ENCODE measurements at regions not wholly inside any gene's neighbourhood (a gene's known extent, or its start where the extent isn't known, plus 50 kb on each side); places are given as distances from the start of the nearest gene placed in this dataset.

DNA sequence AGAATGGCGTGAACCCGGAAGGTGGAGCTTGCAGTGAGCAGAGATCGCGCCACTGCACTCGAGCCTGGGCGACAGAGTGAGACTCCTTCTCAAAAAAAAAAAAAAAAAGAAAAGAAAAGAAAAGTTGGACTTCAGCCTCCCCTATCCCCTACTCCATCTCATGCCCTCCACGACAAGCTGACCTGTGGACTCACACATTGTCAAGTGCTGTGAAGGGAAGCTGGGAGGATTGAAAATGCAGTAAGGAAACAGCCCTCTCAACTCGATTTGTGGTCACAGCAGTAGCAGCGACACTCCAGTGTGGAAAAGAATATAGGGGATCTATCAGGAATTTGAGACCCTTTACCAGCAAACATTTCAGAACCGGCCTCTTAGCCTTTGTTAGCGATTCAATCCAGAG is 103.6 kb upstream of the SVIL start:
- H3K4me2 ChIP-seq (ENCODE audit: insufficient read depth, low read length) = no peak overlapping the region
- H3K4me1 ChIP-seq (ENCODE audit: control insufficient read depth, extremely low read depth, insufficient read depth, low read length) = peaks cover 15% of the 10 kb centered on the region
- ChIA-PET CTCF (interaction anchor here (0.7 to 1.3 kb wide), 3 partner anchors 119 to 180 kb away, joined by 3 to 4 read pairs (median 3); no protein-coding TSS in a partner anchor), POLR2A (no interaction called here)
- no peaks in the 10 kb centered on the region for H4K20me1 ChIP-seq (replicated peaks; ENCODE audit: control insufficient read depth, extremely low read depth, insufficient read depth, low read length)
- no peak overlapping the region for H2AFZ ChIP-seq (ENCODE audit: low read depth, low read length)
- no peak overlapping the region for H3K27ac ChIP-seq (ENCODE audit: insufficient read depth, low read depth, low read length)
- no peaks in the 10 kb centered on the region for H3K9me3 ChIP-seq (replicated peaks; ENCODE audit: control insufficient read depth, insufficient read depth, low read length)
- no peaks in the 10 kb centered on the region for H3K27me3 ChIP-seq (ENCODE audit: control insufficient read depth in 2 of 2, insufficient read depth in 2 of 2, low read length in 2 of 2)
- intact Hi-C loops (cut with micrococcal nuclease) = loop anchor here (5.0 to 10.0 kb wide), 2 partner anchors 184 to 226 kb away; no protein-coding TSS in a partner anchor
- H3K4me3 ChIP-seq (replicated peaks in 1 of 3; ENCODE audit: insufficient read depth in 1 of 3, low read depth in 1 of 3, low read length in 3 of 3) = no peak overlapping the region
- no peaks in the 10 kb centered on the region for H3K36me3 ChIP-seq (ENCODE audit: control insufficient read depth in 2 of 2, extremely low read depth in 1 of 2, insufficient read depth in 2 of 2, low read length in 2 of 2)
- dilution Hi-C loops (cut with MboI; ENCODE audit: extremely low pct_ligation_motif_present, low sequenced_read_pairs) = no loop called here
- no TSS peak for BruUV-seq (replicated peaks)
- no peak for DNase-seq (ENCODE audit: low read depth, low spot score)
- H3K9me1 ChIP-seq (replicated peaks; ENCODE audit: control insufficient read depth, extremely low read depth, insufficient read depth, low read length) = no peaks in the 10 kb centered on the region
- H3K79me2 ChIP-seq (ENCODE audit: control insufficient read depth, insufficient read depth, low read length) = peaks cover 18% of the 10 kb centered on the region
- H3K9ac ChIP-seq (replicated peaks; ENCODE audit: extremely low read depth, insufficient read depth, low read length) = no peak overlapping the region
- no peak for FAIRE-seq
- TF ChIP-seq GATA2 (IDR thresholded peaks at IDR 0.05; ENCODE audit: insufficient read depth, insufficient read length, low read depth, low read length) = no peak
- TF ChIP-seq POLR2AphosphoS5 (IDR thresholded peaks at IDR 0.05; ENCODE audit: insufficient read depth, low read depth, low read length) = no peak
- TF ChIP-seq EZH2 (IDR thresholded peaks at IDR 0.05; ENCODE audit: borderline replicate concordance, low read depth, low read length, severe bottlenecking) = no peak

DNA sequence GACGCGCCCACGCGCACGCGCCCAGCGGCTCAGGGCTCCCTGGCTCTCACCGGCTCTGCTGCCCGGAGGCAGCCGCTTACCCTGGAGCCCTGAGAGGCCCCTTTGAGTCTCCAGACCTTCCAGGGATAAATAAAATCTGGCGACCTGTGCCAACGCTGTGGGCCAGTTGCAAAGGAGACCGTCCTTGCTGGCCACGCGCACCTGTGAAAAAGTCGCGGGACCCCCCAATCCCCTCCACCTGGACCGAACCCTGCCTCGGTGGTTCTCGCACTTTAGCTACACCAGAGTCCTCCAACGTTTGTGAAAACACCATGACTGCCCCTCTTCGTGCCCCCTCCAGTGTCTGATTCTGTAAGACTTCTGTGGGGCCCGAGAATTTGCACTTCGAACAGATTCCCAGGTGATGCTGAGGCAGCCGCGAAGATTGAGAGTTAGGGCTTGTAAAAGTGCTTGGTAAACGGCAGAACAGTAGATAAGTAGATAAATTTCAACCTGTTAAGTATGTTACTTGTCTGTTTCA is 102.4 kb upstream of the SVIL start:
- H4K20me1 ChIP-seq (replicated peaks; ENCODE audit: control insufficient read depth, extremely low read depth, insufficient read depth, low read length) = no peaks in the 10 kb centered on the region
- no peaks in the 10 kb centered on the region for H3K27me3 ChIP-seq (ENCODE audit: control insufficient read depth in 2 of 2, insufficient read depth in 2 of 2, low read length in 2 of 2)
- H3K9me3 ChIP-seq (replicated peaks; ENCODE audit: control insufficient read depth, insufficient read depth, low read length) = no peaks in the 10 kb centered on the region
- H3K4me3 ChIP-seq (replicated peaks in 1 of 3; ENCODE audit: insufficient read depth in 1 of 3, low read depth in 1 of 3, low read length in 3 of 3) = peak overlapping the region in 2 of 3 experiments; percentile 27 to 82
- TF ChIP-seq JUN (IDR thresholded peaks at IDR 0.05; ENCODE audit: borderline replicate concordance, insufficient read depth, insufficient read length, low read depth) (no peak), GATA2 (IDR thresholded peaks at IDR 0.05; ENCODE audit: insufficient read depth, insufficient read length, low read depth, low read length) (no peak), MYC (IDR thresholded peaks at IDR 0.05; ENCODE audit: low read depth, low read length) (no peak), EZH2 (IDR thresholded peaks at IDR 0.05; ENCODE audit: borderline replicate concordance, low read depth, low read length, severe bottlenecking) (no peak), POLR2A (IDR thresholded peaks at IDR 0.05; ENCODE audit: low read depth, low read length) (no peak), FOS (IDR thresholded peaks at IDR 0.05; ENCODE audit: borderline replicate concordance, insufficient read depth, low read length) (no peak), POLR2AphosphoS5 (IDR thresholded peaks at IDR 0.05; ENCODE audit: insufficient read depth, low read depth, low read length) (no peak)
- TF ChIP-seq, protein P1, sequence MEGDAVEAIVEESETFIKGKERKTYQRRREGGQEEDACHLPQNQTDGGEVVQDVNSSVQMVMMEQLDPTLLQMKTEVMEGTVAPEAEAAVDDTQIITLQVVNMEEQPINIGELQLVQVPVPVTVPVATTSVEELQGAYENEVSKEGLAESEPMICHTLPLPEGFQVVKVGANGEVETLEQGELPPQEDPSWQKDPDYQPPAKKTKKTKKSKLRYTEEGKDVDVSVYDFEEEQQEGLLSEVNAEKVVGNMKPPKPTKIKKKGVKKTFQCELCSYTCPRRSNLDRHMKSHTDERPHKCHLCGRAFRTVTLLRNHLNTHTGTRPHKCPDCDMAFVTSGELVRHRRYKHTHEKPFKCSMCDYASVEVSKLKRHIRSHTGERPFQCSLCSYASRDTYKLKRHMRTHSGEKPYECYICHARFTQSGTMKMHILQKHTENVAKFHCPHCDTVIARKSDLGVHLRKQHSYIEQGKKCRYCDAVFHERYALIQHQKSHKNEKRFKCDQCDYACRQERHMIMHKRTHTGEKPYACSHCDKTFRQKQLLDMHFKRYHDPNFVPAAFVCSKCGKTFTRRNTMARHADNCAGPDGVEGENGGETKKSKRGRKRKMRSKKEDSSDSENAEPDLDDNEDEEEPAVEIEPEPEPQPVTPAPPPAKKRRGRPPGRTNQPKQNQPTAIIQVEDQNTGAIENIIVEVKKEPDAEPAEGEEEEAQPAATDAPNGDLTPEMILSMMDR (IDR thresholded peaks at IDR 0.05; ENCODE audit: extremely low read depth in 1 of 2, insufficient read depth in 1 of 2, low read depth in 1 of 2, low read length in 2 of 2) = no peak
- TF ChIP-seq, protein P2, sequence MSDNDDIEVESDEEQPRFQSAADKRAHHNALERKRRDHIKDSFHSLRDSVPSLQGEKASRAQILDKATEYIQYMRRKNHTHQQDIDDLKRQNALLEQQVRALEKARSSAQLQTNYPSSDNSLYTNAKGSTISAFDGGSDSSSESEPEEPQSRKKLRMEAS (IDR thresholded peaks at IDR 0.05; ENCODE audit: insufficient read depth, insufficient read length) = no peak
- H3K9ac ChIP-seq (replicated peaks; ENCODE audit: extremely low read depth, insufficient read depth, low read length) = peak overlapping the region; percentile 83
- BruUV-seq (replicated peaks) = no TSS peak
- peak overlapping the region; percentile 82 for H3K27ac ChIP-seq (ENCODE audit: insufficient read depth, low read depth, low read length)
- peak overlapping the region; percentile 63 for H2AFZ ChIP-seq (ENCODE audit: low read depth, low read length)
- dilution Hi-C loops (cut with MboI; ENCODE audit: extremely low pct_ligation_motif_present, low sequenced_read_pairs) = no loop called here
- DNase-seq (ENCODE audit: low read depth, low spot score) (no peak), FAIRE-seq (no peak)
- H3K36me3 ChIP-seq (ENCODE audit: control insufficient read depth in 2 of 2, extremely low read depth in 1 of 2, insufficient read depth in 2 of 2, low read length in 2 of 2) = no peaks in the 10 kb centered on the region
- ChIA-PET POLR2A (no interaction called here), CTCF (interaction anchor here (1.2 to 3.2 kb wide), 8 partner anchors 23 to 261 kb away, joined by 3 to 28 read pairs (median 5); no protein-coding TSS in a partner anchor)
- no peaks in the 10 kb centered on the region for H3K9me1 ChIP-seq (replicated peaks; ENCODE audit: control insufficient read depth, extremely low read depth, insufficient read depth, low read length)
- H3K4me2 ChIP-seq (ENCODE audit: insufficient read depth, low read length) = peak overlapping the region; percentile 55
- intact Hi-C loops (cut with micrococcal nuclease) = loop anchor here (2.0 to 10.0 kb wide), 3 partner anchors 48 to 225 kb away; no protein-coding TSS in a partner anchor
- peaks cover 28% of the 10 kb centered on the region for H3K79me2 ChIP-seq (ENCODE audit: control insufficient read depth, insufficient read depth, low read length)
- peaks cover 15% of the 10 kb centered on the region for H3K4me1 ChIP-seq (ENCODE audit: control insufficient read depth, extremely low read depth, insufficient read depth, low read length)

Data from endothelial cell of umbilical vein (primary cell).